Stimulated activated CD4-positive, alpha-beta T cell treated with anti-CD3 and anti-CD28 coated beads, Interleukin-4, amount 100 ng/mL, for 48 hours (primary cell): ENCODE measurements at regions not wholly inside any gene's neighbourhood (a gene's known extent, or its start where the extent isn't known, plus 50 kb on each side); places are given as distances from the start of the nearest gene placed in this dataset.
"Not testable (repeated sequence)": the region's sequence is repeated elsewhere in the genome, so short reads cannot be mapped to it uniquely, and the experiment has no call there.

Source experiments
- DNase-seq, 2 donors: peaks; one replicate each; pipeline ENCODE4 v3.0.0-alpha.2; 2020; ENCODE audit warnings: low read depth in 2 of 2

DNA sequence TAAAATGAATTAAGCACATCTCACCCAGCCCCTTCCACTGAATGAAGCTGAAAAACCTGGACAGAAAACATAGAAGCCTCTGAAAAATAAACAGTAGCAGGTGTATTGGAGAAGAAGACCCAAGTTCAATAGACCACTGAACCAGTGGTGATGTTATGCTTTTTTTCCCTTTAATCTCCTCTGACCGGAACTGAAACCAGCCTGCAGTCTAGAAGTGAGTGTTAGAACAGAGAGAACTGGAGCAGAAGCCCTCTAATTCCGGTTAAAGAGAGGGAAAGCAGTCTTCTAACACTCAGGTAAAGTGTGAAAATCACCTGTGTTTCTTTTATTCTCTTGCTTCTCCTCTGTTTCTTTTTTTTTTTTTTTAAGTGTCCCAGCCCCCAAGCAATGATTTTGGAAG lies 83.5 kb upstream of the CCL21 start:
- no peak for DNase-seq

DNA sequence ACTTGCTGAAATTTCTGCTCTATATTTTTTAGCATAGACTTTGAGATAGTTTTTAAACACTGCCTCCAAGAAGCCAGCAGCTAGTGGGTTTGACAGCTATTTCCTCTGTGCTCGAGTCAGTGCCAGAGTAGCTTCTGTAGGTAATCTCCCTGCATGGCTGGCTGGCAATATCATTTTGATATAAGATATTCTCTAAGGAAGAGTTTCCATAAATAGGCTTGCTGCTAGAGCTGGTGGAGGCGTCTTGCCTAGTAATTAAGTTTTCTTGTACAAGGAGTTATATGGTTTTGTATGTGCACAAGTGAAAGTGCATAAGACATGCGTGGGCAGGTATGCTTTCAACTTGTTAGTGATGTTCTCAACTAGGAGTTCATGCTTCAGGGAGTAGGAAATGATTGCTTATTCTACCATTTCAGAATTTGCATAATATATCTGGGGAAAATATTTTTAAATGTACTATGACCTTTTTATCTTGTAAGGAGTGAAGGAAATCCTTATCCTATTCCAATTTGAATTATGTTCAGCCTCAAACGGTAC lies 74.1 kb upstream of the CCL21 start:
- no peak for DNase-seq

DNA sequence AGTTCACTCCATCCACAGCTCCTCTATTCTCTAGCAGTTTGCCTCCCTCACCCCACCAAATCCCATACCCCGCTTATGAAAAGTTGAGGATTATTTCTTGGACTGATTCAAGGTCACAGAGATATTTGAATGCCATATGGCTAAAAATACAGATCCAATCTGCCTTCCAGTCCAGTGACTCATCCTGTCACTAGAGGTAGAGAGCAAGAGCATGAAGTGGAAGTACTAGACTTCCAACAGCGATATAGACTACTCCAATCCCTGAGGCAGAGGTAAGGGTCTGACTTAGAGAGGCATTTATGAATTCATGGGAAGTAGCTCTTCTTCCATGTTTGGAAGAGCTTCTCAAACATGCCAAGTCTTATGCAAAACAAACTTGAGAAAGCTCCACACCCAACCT lies 72.4 kb upstream of the CCL21 start:
- no peak for DNase-seq

DNA sequence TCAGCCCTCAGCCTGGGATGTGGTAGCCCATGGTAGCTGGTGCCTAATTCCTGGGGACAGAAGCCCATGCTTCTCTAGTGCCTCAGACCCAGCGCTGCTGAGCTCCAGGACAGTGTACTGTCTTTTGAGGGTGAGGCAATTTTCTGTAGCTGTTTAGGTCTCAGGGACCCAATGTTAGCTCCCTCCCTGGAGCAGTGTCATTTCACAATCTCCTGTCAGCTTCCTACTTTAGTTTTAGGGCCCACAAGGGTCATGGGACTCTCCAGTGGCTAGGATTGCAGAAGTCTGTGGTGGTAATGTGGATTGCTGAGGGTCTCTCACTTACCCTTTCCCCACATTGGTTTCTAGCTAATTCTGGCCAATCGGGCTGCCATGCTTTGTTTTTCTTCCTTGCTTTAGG lies 67.7 kb upstream of the CCL21 start:
- DNase-seq, result no peak

DNA sequence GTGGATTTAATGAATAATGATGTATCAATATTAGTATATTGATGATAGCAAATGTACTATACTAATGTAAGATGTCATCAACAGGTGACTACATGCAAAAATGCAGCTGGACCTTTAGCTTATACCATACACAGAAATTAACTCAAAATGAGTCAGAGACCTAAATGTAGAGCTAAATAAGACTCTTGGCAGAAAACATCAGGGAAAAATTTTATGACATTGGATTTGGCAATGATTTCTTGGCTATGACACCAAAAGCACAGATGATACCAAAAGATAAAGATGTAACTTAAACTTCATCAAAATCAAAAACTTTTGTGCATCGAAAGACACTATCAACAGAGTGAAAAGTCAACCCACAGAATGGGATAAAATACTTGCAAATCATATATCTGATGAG lies 64.0 kb upstream of the CCL21 start:
- DNase-seq, result no peak

DNA sequence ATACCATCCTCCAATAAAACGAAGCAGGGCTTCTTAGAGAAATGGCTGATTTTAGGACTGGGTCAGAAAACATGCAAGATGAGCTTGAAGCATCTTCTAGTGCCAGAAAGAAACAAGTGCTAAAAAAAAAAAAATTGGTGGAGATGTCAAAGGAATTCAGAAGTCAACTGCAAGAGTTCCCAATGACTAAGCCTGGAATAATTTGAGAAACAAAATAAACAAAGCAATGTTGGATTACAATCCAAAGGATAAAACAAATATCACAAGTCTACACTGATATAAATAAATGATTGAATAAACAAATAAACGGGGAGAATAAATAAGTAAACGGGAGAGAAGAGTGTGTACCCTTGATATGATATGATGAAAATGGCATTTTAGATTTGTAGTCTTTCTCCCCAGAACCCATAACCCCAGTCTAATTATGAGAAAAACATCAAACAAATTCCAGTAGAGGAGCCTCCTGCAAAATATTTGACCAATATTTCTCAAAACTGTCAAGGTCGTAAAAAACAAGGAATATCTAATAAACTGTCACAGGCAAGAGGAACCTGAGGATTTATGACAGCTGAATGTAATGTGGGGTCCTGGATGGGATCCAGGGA lies 63.5 kb upstream of the CCL21 start:
- no peak for DNase-seq

DNA sequence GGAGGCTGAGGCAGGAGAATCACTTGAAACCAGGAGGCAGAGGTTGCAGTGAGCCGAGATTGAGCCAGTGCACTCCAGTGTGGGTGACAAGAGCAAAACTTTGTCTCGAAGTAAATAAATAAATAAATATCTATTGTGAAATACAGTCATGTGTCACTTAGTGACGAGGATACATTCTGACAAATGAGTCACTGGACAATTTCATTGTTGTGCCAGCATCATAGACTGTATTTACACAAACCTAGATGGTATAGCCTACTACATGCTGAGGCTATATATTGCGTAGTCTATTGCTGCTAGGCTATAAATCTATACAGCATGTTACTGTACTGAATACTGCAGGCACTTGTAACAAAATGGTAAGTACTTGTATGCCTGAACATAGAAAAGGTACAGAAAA lies 61.1 kb upstream of the CCL21 start:
- DNase-seq, result no peak

DNA sequence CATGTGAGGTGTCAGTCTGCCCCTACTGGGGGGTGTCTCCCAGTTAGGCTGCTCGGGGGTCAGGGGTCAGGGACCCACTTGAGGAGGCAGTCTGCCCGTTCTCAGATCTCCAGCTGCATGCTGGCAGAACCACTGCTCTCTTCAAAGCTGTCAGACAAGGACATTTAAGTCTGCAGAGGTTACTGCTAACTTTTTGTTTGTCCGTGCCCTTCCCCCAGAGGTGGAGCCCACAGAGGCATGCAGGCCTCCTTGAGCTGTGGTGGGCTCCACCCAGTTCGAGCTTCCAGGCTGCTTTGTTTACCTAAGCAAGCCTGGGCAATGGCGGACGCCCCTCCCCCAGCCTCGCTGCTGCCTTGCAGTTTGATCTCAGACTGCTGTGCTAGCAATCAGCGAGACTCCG lies 57.2 kb upstream of the CCL21 start:
- not testable (repeated sequence) for DNase-seq

DNA sequence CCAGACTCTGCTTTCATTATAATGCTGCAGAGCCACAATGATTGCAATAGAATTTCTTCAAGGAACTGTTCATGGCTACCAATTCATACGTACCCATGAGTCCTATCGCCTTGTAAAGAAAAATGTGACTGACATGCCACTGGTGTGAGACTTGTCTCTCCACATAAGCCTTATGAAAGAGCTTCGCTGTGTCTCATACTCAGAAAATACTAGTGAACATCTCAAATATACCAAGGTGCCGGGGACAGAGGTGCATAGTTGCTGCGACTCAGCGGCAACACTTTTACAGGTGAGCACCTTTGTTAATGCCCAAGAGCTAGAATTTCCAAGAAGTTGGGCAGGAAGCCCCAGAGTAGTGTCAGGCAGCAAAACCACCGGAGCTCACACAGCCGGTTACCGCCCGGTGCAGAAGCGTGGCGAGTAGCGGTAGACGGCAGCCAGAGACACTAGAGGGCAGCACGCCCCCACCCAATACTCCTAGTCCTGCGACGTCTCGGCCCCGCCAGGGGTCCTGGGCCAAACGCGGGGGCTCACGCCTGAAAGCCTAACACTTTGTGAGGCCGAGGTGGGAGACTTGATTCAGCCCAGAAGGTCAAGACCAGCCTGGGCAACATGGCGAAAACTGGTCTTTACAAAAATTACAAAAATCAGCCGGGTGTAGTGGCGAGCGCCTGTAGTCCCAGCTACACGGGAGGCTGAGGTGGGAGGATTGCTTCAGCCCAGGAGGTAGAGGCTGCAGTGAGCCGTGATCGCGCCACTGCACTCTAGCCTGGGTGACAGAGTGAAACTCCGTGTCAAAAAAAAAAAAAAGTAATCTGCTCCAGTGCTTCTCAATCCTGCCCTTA lies 50.5 kb upstream of the CCL21 start:
- peak; percentile 38 to 54 for DNase-seq
